ENCODE measurements at regions not wholly inside any gene's neighbourhood (a gene's known extent, or its start where the extent isn't known, plus 50 kb on each side); places are given as distances from the start of the nearest gene placed in this dataset.

DNA sequence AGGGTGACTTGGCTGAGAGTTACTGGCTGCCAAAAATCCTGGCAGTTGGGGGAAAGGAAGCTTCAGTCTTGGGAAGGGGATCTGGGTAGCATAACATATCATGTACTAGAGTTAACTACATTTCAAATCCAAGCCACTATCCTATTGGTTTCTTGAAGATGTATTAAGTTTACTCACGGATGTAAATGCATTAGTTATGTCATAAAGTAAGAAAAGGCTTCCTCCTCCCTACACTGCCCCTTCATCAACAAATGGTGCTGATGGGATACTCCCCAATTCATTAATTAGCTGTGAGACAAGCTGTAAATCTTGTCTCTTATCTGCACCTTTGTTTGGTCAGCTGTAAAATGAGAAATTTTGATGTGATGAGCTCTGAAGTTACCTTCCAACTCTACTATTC is 150.1 kb upstream of the SOX5 start:
- TF ChIP-seq, protein P1, sequence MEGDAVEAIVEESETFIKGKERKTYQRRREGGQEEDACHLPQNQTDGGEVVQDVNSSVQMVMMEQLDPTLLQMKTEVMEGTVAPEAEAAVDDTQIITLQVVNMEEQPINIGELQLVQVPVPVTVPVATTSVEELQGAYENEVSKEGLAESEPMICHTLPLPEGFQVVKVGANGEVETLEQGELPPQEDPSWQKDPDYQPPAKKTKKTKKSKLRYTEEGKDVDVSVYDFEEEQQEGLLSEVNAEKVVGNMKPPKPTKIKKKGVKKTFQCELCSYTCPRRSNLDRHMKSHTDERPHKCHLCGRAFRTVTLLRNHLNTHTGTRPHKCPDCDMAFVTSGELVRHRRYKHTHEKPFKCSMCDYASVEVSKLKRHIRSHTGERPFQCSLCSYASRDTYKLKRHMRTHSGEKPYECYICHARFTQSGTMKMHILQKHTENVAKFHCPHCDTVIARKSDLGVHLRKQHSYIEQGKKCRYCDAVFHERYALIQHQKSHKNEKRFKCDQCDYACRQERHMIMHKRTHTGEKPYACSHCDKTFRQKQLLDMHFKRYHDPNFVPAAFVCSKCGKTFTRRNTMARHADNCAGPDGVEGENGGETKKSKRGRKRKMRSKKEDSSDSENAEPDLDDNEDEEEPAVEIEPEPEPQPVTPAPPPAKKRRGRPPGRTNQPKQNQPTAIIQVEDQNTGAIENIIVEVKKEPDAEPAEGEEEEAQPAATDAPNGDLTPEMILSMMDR (IDR thresholded peaks at IDR 0.05; ENCODE audit: insufficient read depth, low read length, poor library complexity, severe bottlenecking): no peak
- no peak for TF ChIP-seq EZH2phosphoT487 (conservative IDR thresholded peaks at IDR 0.05; ENCODE audit: low read length)
